ENCODE measurements at regions not wholly inside any gene's neighbourhood (a gene's known extent, or its start where the extent isn't known, plus 50 kb on each side); places are given as distances from the start of the nearest gene placed in this dataset.

GRCh38 chr18:79603321-79604204 is 76.0 kb upstream of the CTDP1 start:
- ATAC-seq = no peak
- intact Hi-C loops (cut with micrococcal nuclease) = no loop called here
- ChIA-PET POLR2A (no interaction called here), CTCF (no interaction called here), RAD21 (ENCODE audit: low non-redundant PET in 1 of 2, low total read pairs in 2 of 2, uncharacterized antibody in 2 of 2, unreplicated experiment in 2 of 2) (no interaction called here)
- TF ChIP-seq CTCF (IDR thresholded peaks at IDR 0.05 in 2 of 3, conservative IDR thresholded peaks at IDR 0.05 in 1 of 3; ENCODE audit: borderline replicate concordance in 1 of 3, insufficient read depth in 1 of 3, low read depth in 2 of 3, low read length in 2 of 3) (no peak), ZNF274 (IDR thresholded peaks at IDR 0.05; ENCODE audit: low read depth, low read length) (no peak), EZH2 (IDR thresholded peaks at IDR 0.05) (no peak), SRF (IDR thresholded peaks at IDR 0.05; ENCODE audit: low read depth) (no peak), ATF3 (IDR thresholded peaks at IDR 0.05) (no peak), CEBPB (IDR thresholded peaks at IDR 0.05; ENCODE audit: low read depth) (no peak)
- TF ChIP-seq, protein P1, sequence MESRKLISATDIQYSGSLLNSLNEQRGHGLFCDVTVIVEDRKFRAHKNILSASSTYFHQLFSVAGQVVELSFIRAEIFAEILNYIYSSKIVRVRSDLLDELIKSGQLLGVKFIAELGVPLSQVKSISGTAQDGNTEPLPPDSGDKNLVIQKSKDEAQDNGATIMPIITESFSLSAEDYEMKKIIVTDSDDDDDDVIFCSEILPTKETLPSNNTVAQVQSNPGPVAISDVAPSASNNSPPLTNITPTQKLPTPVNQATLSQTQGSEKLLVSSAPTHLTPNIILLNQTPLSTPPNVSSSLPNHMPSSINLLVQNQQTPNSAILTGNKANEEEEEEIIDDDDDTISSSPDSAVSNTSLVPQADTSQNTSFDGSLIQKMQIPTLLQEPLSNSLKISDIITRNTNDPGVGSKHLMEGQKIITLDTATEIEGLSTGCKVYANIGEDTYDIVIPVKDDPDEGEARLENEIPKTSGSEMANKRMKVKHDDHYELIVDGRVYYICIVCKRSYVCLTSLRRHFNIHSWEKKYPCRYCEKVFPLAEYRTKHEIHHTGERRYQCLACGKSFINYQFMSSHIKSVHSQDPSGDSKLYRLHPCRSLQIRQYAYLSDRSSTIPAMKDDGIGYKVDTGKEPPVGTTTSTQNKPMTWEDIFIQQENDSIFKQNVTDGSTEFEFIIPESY (IDR thresholded peaks at IDR 0.05; ENCODE audit: extremely low read depth, insufficient replicate concordance, low read length) = no peak
- H3K36me3 ChIP-seq (ENCODE audit: control insufficient read depth in 1 of 2, insufficient read depth in 2 of 2, low read length in 2 of 2) = no peaks in the 10 kb centered on the region
- no peaks in the 10 kb centered on the region for H3K27me3 ChIP-seq (ENCODE audit: insufficient read depth, low read length)
- no peak overlapping the region for H3K9ac ChIP-seq (ENCODE audit: low read length)
- no peaks in the 10 kb centered on the region for H3K9me3 ChIP-seq (ENCODE audit: control insufficient read depth in 1 of 2, insufficient read depth in 1 of 2, low read depth in 1 of 2, low read length in 2 of 2)
- no peaks in the 10 kb centered on the region for H3K79me2 ChIP-seq (ENCODE audit: insufficient read depth, low read length)
- H3K4me3 ChIP-seq (replicated peaks in 1 of 2; ENCODE audit: low read depth in 1 of 2, low read length in 2 of 2) = no peak overlapping the region
- H4K20me1 ChIP-seq (ENCODE audit: insufficient read depth) = no peaks in the 10 kb centered on the region
- BruUV-seq (replicated peaks) = no TSS peak
- no peak for DNase-seq (ENCODE audit: low read depth, low spot score)
- no peak overlapping the region for H3K27ac ChIP-seq (ENCODE audit: low read depth, low read length)
- no peaks in the 10 kb centered on the region for H3K4me1 ChIP-seq (ENCODE audit: control insufficient read depth in 1 of 2, insufficient read depth in 2 of 2, low read length in 2 of 2)
- H2AFZ ChIP-seq (ENCODE audit: low read depth, low read length, poor library complexity, severe bottlenecking) = no peak overlapping the region
- H3K4me2 ChIP-seq (ENCODE audit: low read length) = no peak overlapping the region
- H3K9me2 ChIP-seq (ENCODE audit: insufficient read depth) = no peaks in the 10 kb centered on the region
